ENCODE measurements at regions not wholly inside any gene's neighbourhood (a gene's known extent, or its start where the extent isn't known, plus 50 kb on each side); places are given as distances from the start of the nearest gene placed in this dataset.

GRCh38 chr21:18614303-18614702 is 210.7 kb upstream of the TMPRSS15 start:
- TF ChIP-seq ZNF274 (IDR thresholded peaks at IDR 0.05; ENCODE audit: low read depth, low read length) (no peak), SUZ12 (IDR thresholded peaks at IDR 0.05; ENCODE audit: extremely low read depth, insufficient read depth, insufficient read length) (no peak)

All from NT2/D1 (cell line).